AG04450 (cell line): ENCODE measurements at regions not wholly inside any gene's neighbourhood (a gene's known extent, or its start where the extent isn't known, plus 50 kb on each side); places are given as distances from the start of the nearest gene placed in this dataset.

Source experiments
- CTCF ChIA-PET: fragments of 300-600, 350-600 bp; formaldehyde crosslinking; extraction: SDS; loops from one replicate; lab custom pipeline; 2022; ENCODE audit warnings: antibody characterized with exemption, inconsistent platforms; lab: Charles Lee
- POLR2A ChIA-PET: fragments of 350-600 bp; formaldehyde crosslinking; extraction: SDS; loops from one replicate; lab custom pipeline; 2021; ENCODE audit warnings: antibody characterized with exemption, inconsistent platforms; lab: Yijun Ruan, JAX
- DNase-seq: peaks from one replicate; pipeline ENCODE4 v3.0.0-alpha.2; 2011; ENCODE audit warnings: low read depth, low spot score
- H3K27ac ChIP-seq: one replicate; pipeline ENCODE4 v1.5.1; 2012; ENCODE audit warnings: low read depth, low read length, control low read depth
- H3K27me3 ChIP-seq: one replicate; pipeline ENCODE4 v1.6.0; 2012; ENCODE audit warnings: low read length; ENCODE audit not compliant: control insufficient read depth, insufficient read depth
- H3K4me3 ChIP-seq: 2 replicates; pipeline ENCODE4 v1.5.1; 2011; ENCODE audit warnings: mild to moderate bottlenecking, low read depth, low read length, control low read depth
- H3K9me3 ChIP-seq: 2 replicates; pipeline ENCODE4 v1.5.1; 2012; ENCODE audit warnings: low read length; ENCODE audit not compliant: control insufficient read depth, insufficient read depth
- CTCF ChIP-seq: IDR thresholded peaks from 2 replicates; pipeline ENCODE4 v1.5.1; 2011; ENCODE audit warnings: low read depth, low read length, control low read depth, inconsistent platforms

GRCh38 chrX:131764216-131764615 lies 220.3 kb downstream of the OR13H1 start:
- ChIA-PET POLR2A (no interaction called here), CTCF (no interaction called here)
- no peak for DNase-seq
- no peak overlapping the region for H3K4me3 ChIP-seq
- TF ChIP-seq CTCF, result no peak
- H3K27ac ChIP-seq, result no peak overlapping the region
- H3K9me3 ChIP-seq, result peaks cover 3% of the 10 kb centered on the region; the same call in 1 of the 2 replicates
- no peaks in the 10 kb centered on the region for H3K27me3 ChIP-seq

- ChIA-PET POLR2A (no interaction called here), CTCF (no interaction called here)
- no peak for DNase-seq
- no peaks in the 10 kb centered on the region for H3K27me3 ChIP-seq
- peaks cover 5% of the 10 kb centered on the region for H3K9me3 ChIP-seq
- TF ChIP-seq CTCF, result no peak
- H3K27ac ChIP-seq, result no peak overlapping the region
- no peak overlapping the region for H3K4me3 ChIP-seq
These were observed 234.7 kb downstream of the OR13H1 start for GRCh38 chrX:131778269-131779218.

GRCh38 chrX:131779306-131779705 lies 235.4 kb downstream of the OR13H1 start:
- ChIA-PET CTCF (no interaction called here), POLR2A (no interaction called here)
- H3K4me3 ChIP-seq, result no peak overlapping the region
- no peaks in the 10 kb centered on the region for H3K27me3 ChIP-seq
- DNase-seq, result no peak
- peaks cover 5% of the 10 kb centered on the region for H3K9me3 ChIP-seq
- no peak overlapping the region for H3K27ac ChIP-seq
- no peak for TF ChIP-seq CTCF

- TF ChIP-seq CTCF, result no peak
- Histone ChIP-seq H3K27ac (no peak overlapping the region), H3K9me3 (peaks cover 5% of the 10 kb centered on the region), H3K27me3 (no peaks in the 10 kb centered on the region), H3K4me3 (no peak overlapping the region)
- CTCF ChIA-PET, result no interaction called here
- POLR2A ChIA-PET, result no interaction called here
- no peak for DNase-seq
These were observed 235.9 kb downstream of the OR13H1 start for GRCh38 chrX:131779741-131780140.

GRCh38 chrX:131782646-131783045 lies 238.8 kb downstream of the OR13H1 start:
- CTCF ChIA-PET, result no interaction called here

More at GRCh38 chrX:131782646-131783045, 238.8 kb downstream of the OR13H1 start:
- Histone ChIP-seq H3K27ac (no peak overlapping the region), H3K27me3 (no peaks in the 10 kb centered on the region), H3K4me3 (no peak overlapping the region), H3K9me3 (peaks cover 5% of the 10 kb centered on the region)
- TF ChIP-seq CTCF, result no peak
- POLR2A ChIA-PET, result no interaction called here
- DNase-seq, result no peak
